BJ (cell line): ENCODE measurements at regions not wholly inside any gene's neighbourhood (a gene's known extent, or its start where the extent isn't known, plus 50 kb on each side); places are given as distances from the start of the nearest gene placed in this dataset.

Source experiments
- CTCF ChIA-PET: fragments of 350-600 bp; formaldehyde crosslinking; extraction: SDS; loops from one replicate; lab custom pipeline; 2021; ENCODE audit warnings: antibody characterized with exemption, inconsistent platforms; lab: Yijun Ruan, JAX
- POLR2A ChIA-PET: fragments of 300-600 bp; sonication (Branson Sonifier 250); formaldehyde crosslinking; extraction: SDS; loops from one replicate; lab custom pipeline; 2021; ENCODE audit warnings: antibody characterized with exemption; lab: Charles Lee
- DNase-seq: peaks from one replicate; pipeline ENCODE4 v3.0.0-alpha.2; 2011; ENCODE audit warnings: low read depth
- H3K27me3 ChIP-seq: 2 replicates; pipeline ENCODE4 v1.6.0; 2011; ENCODE audit warnings: low read length; ENCODE audit not compliant: control insufficient read depth, insufficient read depth
- H3K36me3 ChIP-seq: 2 replicates; pipeline ENCODE4 v1.5.1; 2011; ENCODE audit warnings: low read length; ENCODE audit not compliant: control insufficient read depth, insufficient read depth
- H3K4me3 ChIP-seq: 2 replicates; pipeline ENCODE4 v1.5.1; 2011; ENCODE audit warnings: low read depth, mild to moderate bottlenecking, control low read depth, low read length
- CTCF ChIP-seq: IDR thresholded peaks from 2 replicates; pipeline ENCODE4 v1.5.1; 2011; ENCODE audit warnings: low read depth, mild to moderate bottlenecking, control low read depth, inconsistent platforms, low read length, moderate library complexity; ENCODE audit not compliant: insufficient read depth

- ChIA-PET POLR2A (no interaction called here), CTCF (no interaction called here)
- TF ChIP-seq CTCF = no peak
- Histone ChIP-seq H3K36me3 (no peaks in the 10 kb centered on the region), H3K27me3 (no peaks in the 10 kb centered on the region), H3K4me3 (no peak overlapping the region)
- DNase-seq = no peak
Observed at GRCh38 chr1:56302878-56303277, 276.5 kb downstream of the PLPP3 start.

- ChIA-PET POLR2A (no interaction called here), CTCF (no interaction called here)
- TF ChIP-seq CTCF = no peak
- Histone ChIP-seq H3K4me3 (no peak overlapping the region), H3K27me3 (no peaks in the 10 kb centered on the region), H3K36me3 (no peaks in the 10 kb centered on the region)
- peak; percentile 31 for DNase-seq
Observed at GRCh38 chr1:56301791-56302190, 277.6 kb downstream of the PLPP3 start.

- POLR2A ChIA-PET = no interaction called here
- H3K27me3 ChIP-seq = peaks cover 2% of the 10 kb centered on the region
- TF ChIP-seq CTCF = no peak
- CTCF ChIA-PET = no interaction called here
- DNase-seq = no peak
- H3K4me3 ChIP-seq = no peak overlapping the region
- H3K36me3 ChIP-seq = no peaks in the 10 kb centered on the region
Observed at GRCh38 chr1:56300836-56301235, 278.5 kb downstream of the PLPP3 start.

- Histone ChIP-seq H3K36me3 (no peaks in the 10 kb centered on the region), H3K4me3 (no peak overlapping the region), H3K27me3 (peaks cover 2% of the 10 kb centered on the region)
- no peak for TF ChIP-seq CTCF
- ChIA-PET CTCF (no interaction called here), POLR2A (no interaction called here)
- no peak for DNase-seq
Observed at GRCh38 chr1:56298866-56299265, 280.5 kb downstream of the PLPP3 start.

- Histone ChIP-seq H3K4me3 (no peak overlapping the region), H3K27me3 (peaks cover 2% of the 10 kb centered on the region), H3K36me3 (no peaks in the 10 kb centered on the region)
- ChIA-PET POLR2A (no interaction called here), CTCF (no interaction called here)
- no peak for TF ChIP-seq CTCF
- no peak for DNase-seq
Observed at GRCh38 chr1:56297904-56298303, 281.5 kb downstream of the PLPP3 start.
